H9 (cell line): ENCODE measurements at regions not wholly inside any gene's neighbourhood (a gene's known extent, or its start where the extent isn't known, plus 50 kb on each side); places are given as distances from the start of the nearest gene placed in this dataset.

Source experiments
- DNase-seq: peaks from one replicate; pipeline ENCODE4 v3.0.0-alpha.2; 2017
- H2AFZ ChIP-seq: one replicate; pipeline ENCODE4 v1.6.1; 2013; ENCODE audit warnings: mild to moderate bottlenecking, low read length, control low read depth, moderate library complexity
- H2AK5ac ChIP-seq: 2 replicates; pipeline ENCODE4 v1.6.1; 2013; ENCODE audit warnings: low read length, control low read depth, mixed read lengths; ENCODE audit not compliant: insufficient read length
- H2BK120ac ChIP-seq: one replicate; pipeline ENCODE4 v1.6.1; 2013; ENCODE audit warnings: low read depth, mild to moderate bottlenecking, low read length, control low read depth, inconsistent platforms; ENCODE audit not compliant: poor library complexity, severe bottlenecking
- H2BK12ac ChIP-seq: 2 replicates; pipeline ENCODE4 v1.6.1; 2013; ENCODE audit warnings: low read length, control low read depth, mixed read lengths, low read depth; ENCODE audit not compliant: insufficient read length
- H2BK15ac ChIP-seq: 2 replicates; pipeline ENCODE4 v1.6.1; 2013; ENCODE audit warnings: low read depth, low read length, control low read depth
- H2BK20ac ChIP-seq: one replicate; pipeline ENCODE4 v1.6.1; 2013; ENCODE audit warnings: low read depth, mild to moderate bottlenecking, low read length, control low read depth, inconsistent platforms; ENCODE audit not compliant: poor library complexity, severe bottlenecking
- H2BK5ac ChIP-seq: 2 replicates; pipeline ENCODE4 v1.6.1; 2013; ENCODE audit warnings: low read length, control low read depth, mixed read lengths; ENCODE audit not compliant: insufficient read length
- H3K14ac ChIP-seq: 2 replicates; pipeline ENCODE4 v1.6.1; 2013; ENCODE audit warnings: low read length, control low read depth; ENCODE audit not compliant: insufficient read depth
- H3K18ac ChIP-seq: 2 replicates; pipeline ENCODE4 v1.6.1; 2013; ENCODE audit warnings: low read depth, mild to moderate bottlenecking, mixed read lengths, low read length, control low read depth; ENCODE audit not compliant: insufficient read length
- H3K23ac ChIP-seq: 2 replicates; pipeline ENCODE4 v1.6.1; 2013; ENCODE audit warnings: low read length, control low read depth, mixed read lengths, low read depth; ENCODE audit not compliant: insufficient read length
- H3K23me2 ChIP-seq: 2 replicates; pipeline ENCODE4 v1.6.1; 2013; ENCODE audit warnings: low read depth, mild to moderate bottlenecking, mixed read lengths, low read length, control low read depth; ENCODE audit not compliant: insufficient read length, poor library complexity, severe bottlenecking
- H3K27ac ChIP-seq: 2 replicates; pipeline ENCODE4 v1.5.1; 2013; ENCODE audit warnings: low read length, control low read depth, mixed read lengths, low read depth; ENCODE audit not compliant: insufficient read length
- H3K27me3 ChIP-seq: 2 replicates; pipeline ENCODE4 v1.6.1; 2013; ENCODE audit warnings: low read length, control low read depth, inconsistent platforms; ENCODE audit not compliant: insufficient read depth
- H3K4ac ChIP-seq: 2 replicates; pipeline ENCODE4 v1.6.1; 2013; ENCODE audit warnings: low read depth, mild to moderate bottlenecking, control low read depth, inconsistent platforms, low read length, moderate library complexity
- H3K4me1 ChIP-seq: 2 replicates; pipeline ENCODE4 v1.6.1; 2013; ENCODE audit warnings: low read length, control low read depth, inconsistent platforms; ENCODE audit not compliant: insufficient read depth
- H3K4me2 ChIP-seq: 2 replicates; pipeline ENCODE4 v1.6.1; 2013; ENCODE audit warnings: low read length, control low read depth, mixed read lengths; ENCODE audit not compliant: insufficient read length, insufficient read depth
- H3K56ac ChIP-seq: 2 replicates; pipeline ENCODE4 v1.6.1; 2013; ENCODE audit warnings: low read depth, mild to moderate bottlenecking, mixed read lengths, low read length, control low read depth; ENCODE audit not compliant: insufficient read length
- H3K79me1 ChIP-seq: 2 replicates; pipeline ENCODE4 v1.6.1; 2013; ENCODE audit warnings: low read depth, mild to moderate bottlenecking, moderate library complexity, low read length, control low read depth, inconsistent platforms; ENCODE audit not compliant: insufficient read depth, poor library complexity, severe bottlenecking
- H3K79me2 ChIP-seq: 2 replicates; pipeline ENCODE4 v1.6.1; 2013; ENCODE audit warnings: low read length, control low read depth, inconsistent platforms; ENCODE audit not compliant: insufficient read depth
- H3K9ac ChIP-seq: 2 replicates; pipeline ENCODE4 v1.6.1; 2013; ENCODE audit warnings: low read length, control low read depth, mixed read lengths; ENCODE audit not compliant: insufficient read length; ENCODE audit errors: extremely low read depth
- H3K9me3 ChIP-seq: one replicate; pipeline ENCODE4 v1.6.1; 2013; ENCODE audit warnings: low read depth, low read length, inconsistent platforms; ENCODE audit not compliant: control insufficient read depth
- H3T11ph ChIP-seq: one replicate; pipeline ENCODE4 v1.6.1; 2013; ENCODE audit warnings: mild to moderate bottlenecking, low read length, control low read depth, inconsistent platforms
- H4K20me1 ChIP-seq: one replicate; pipeline ENCODE4 v1.6.1; 2013; ENCODE audit not compliant: control insufficient read depth, insufficient read length, insufficient read depth
- H4K5ac ChIP-seq: 2 replicates; pipeline ENCODE4 v1.6.1; 2013; ENCODE audit warnings: low read depth, mild to moderate bottlenecking, mixed read lengths, low read length, control low read depth; ENCODE audit not compliant: insufficient read length
- H4K8ac ChIP-seq: replicated peaks from 2 replicates; pipeline ENCODE4 v1.6.1; 2013; ENCODE audit warnings: low read length, control low read depth, mixed read lengths, low read depth; ENCODE audit not compliant: insufficient read length
- H4K91ac ChIP-seq: 2 replicates; pipeline ENCODE4 v1.6.1; 2013; ENCODE audit warnings: low read depth, mild to moderate bottlenecking, moderate library complexity, mixed read lengths, low read length, control low read depth; ENCODE audit not compliant: insufficient read length
- H3K27ac Mint-ChIP-seq, 3 experiments: 2 replicates in 2 of 3; 3 replicates in 1 of 3; pipeline ENCODE4 v1.8.0; 2020 to 2021; ENCODE audit warnings: mixed read lengths in 3 of 3, mild to moderate bottlenecking in 1 of 3, moderate library complexity in 1 of 3
- H3K27me3 Mint-ChIP-seq: 2 replicates; pipeline ENCODE4 v1.8.0; 2021; ENCODE audit warnings: low read depth, mild to moderate bottlenecking, moderate library complexity, mixed read lengths
- H3K36me3 Mint-ChIP-seq, 3 experiments: 2 replicates in 2 of 3; 3 replicates in 1 of 3; pipeline ENCODE4 v1.8.0; 2020 to 2021; ENCODE audit warnings: low read depth in 3 of 3, mixed read lengths in 3 of 3; ENCODE audit not compliant: insufficient read depth in 1 of 3
- H3K4me1 Mint-ChIP-seq, 2 experiments: 2 replicates each; pipeline ENCODE4 v1.8.0; 2020; ENCODE audit warnings: mixed read lengths in 2 of 2
- H3K4me3 Mint-ChIP-seq, 2 experiments: 2 replicates in 1 of 2; 3 replicates in 1 of 2; pipeline ENCODE4 v1.8.0; 2020 to 2021; ENCODE audit warnings: mild to moderate bottlenecking in 2 of 2, mixed read lengths in 2 of 2, moderate library complexity in 1 of 2
- H3K9me3 Mint-ChIP-seq, 2 experiments: 2 replicates in 1 of 2; 3 replicates in 1 of 2; pipeline ENCODE4 v1.8.0; 2020; ENCODE audit warnings: mild to moderate bottlenecking in 2 of 2, mixed read lengths in 2 of 2, moderate library complexity in 1 of 2
- WGBS: extraction: QIAGEN DNeasy Blood & Tissue Kit; methylation state at CpG from one replicate; pipeline ENCODE4 v1.1.7; 2013; ENCODE audit warnings: missing lambda C conversion rate, low lambda C conversion rate, mixed read lengths; ENCODE audit not compliant: insufficient read length; ENCODE audit errors: extremely low coverage; 5-methylcytosine and 5-hydroxymethylcytosine counted together
- TF ChIP-seq, protein P1 (sequence below): fragments of 200-600 bp; sonication (generic); conservative IDR thresholded peaks from 3 replicates; pipeline ENCODE4 v1.8.0; 2021; ENCODE audit warnings: antibody characterized with exemption, mild to moderate bottlenecking

GRCh38 chr15:56537881-56538280, 72.9 kb upstream of the MNS1 start:
- Histone ChIP-seq H3K18ac (no peak overlapping the region), H4K8ac (no peak overlapping the region), H2BK15ac (no peak overlapping the region), H4K5ac (no peak overlapping the region), H3K56ac (no peak overlapping the region), H2BK5ac (no peak overlapping the region), H2AFZ (no peak overlapping the region), H3T11ph (no peak overlapping the region), H3K27me3 (no peaks in the 10 kb centered on the region), H3K4me1 (no peaks in the 10 kb centered on the region), H2BK12ac (no peak overlapping the region), H2BK20ac (no peak overlapping the region), H3K79me2 (no peaks in the 10 kb centered on the region), H3K4ac (no peak overlapping the region), H3K4me2 (no peak overlapping the region), H3K23ac (no peak overlapping the region), H3K79me1 (no peaks in the 10 kb centered on the region), H4K20me1 (no peaks in the 10 kb centered on the region), H3K9me3 (no peaks in the 10 kb centered on the region), H3K27ac (no peak overlapping the region), H2AK5ac (no peak overlapping the region), H3K23me2 (no peaks in the 10 kb centered on the region), H4K91ac (no peak overlapping the region), H3K14ac (no peak overlapping the region), H3K9ac (no peak overlapping the region), H2BK120ac (no peak overlapping the region)
- Mint-ChIP-seq H3K27me3 (no peaks in the 10 kb centered on the region), H3K9me3 (peaks cover 10 to 22% of the 10 kb centered on the region in 2 experiments), H3K4me3 (no peak overlapping the region), H3K36me3 (peaks cover 0 to 13% (median 3%) of the 10 kb centered on the region in 3 experiments; a peak in 4 of 7 replicates), H3K4me1 (no peaks in the 10 kb centered on the region), H3K27ac (no peak overlapping the region)
- no CpG with 5 or more reads among the region's 4 CpGs for WGBS
- TF ChIP-seq, protein P1, sequence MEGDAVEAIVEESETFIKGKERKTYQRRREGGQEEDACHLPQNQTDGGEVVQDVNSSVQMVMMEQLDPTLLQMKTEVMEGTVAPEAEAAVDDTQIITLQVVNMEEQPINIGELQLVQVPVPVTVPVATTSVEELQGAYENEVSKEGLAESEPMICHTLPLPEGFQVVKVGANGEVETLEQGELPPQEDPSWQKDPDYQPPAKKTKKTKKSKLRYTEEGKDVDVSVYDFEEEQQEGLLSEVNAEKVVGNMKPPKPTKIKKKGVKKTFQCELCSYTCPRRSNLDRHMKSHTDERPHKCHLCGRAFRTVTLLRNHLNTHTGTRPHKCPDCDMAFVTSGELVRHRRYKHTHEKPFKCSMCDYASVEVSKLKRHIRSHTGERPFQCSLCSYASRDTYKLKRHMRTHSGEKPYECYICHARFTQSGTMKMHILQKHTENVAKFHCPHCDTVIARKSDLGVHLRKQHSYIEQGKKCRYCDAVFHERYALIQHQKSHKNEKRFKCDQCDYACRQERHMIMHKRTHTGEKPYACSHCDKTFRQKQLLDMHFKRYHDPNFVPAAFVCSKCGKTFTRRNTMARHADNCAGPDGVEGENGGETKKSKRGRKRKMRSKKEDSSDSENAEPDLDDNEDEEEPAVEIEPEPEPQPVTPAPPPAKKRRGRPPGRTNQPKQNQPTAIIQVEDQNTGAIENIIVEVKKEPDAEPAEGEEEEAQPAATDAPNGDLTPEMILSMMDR: no peak
- no peak for DNase-seq
